Glomerular endothelial cell (primary cell): ENCODE measurements at regions not wholly inside any gene's neighbourhood (a gene's known extent, or its start where the extent isn't known, plus 50 kb on each side); places are given as distances from the start of the nearest gene placed in this dataset.

Experiments used
- DNase-seq: peaks from one replicate; pipeline ENCODE4 v3.0.0-alpha.2; 2011; ENCODE audit warnings: low read depth, low spot score; ENCODE audit errors: extremely low read depth

GRCh38 chr5:97538912-97539311 is 355.9 kb upstream of the RIOK2 start:
- no peak for DNase-seq

- DNase-seq, result no peak
Observed at GRCh38 chr5:97541864-97542263, 358.8 kb upstream of the RIOK2 start.

- DNase-seq, result no peak
Observed at GRCh38 chr5:97542469-97542868, 359.4 kb upstream of the RIOK2 start.

GRCh38 chr5:97543166-97543565 is 360.1 kb upstream of the RIOK2 start:
- no peak for DNase-seq

- no peak for DNase-seq
Observed at GRCh38 chr5:97544240-97544639, 361.2 kb upstream of the RIOK2 start.

- no peak for DNase-seq
Observed at GRCh38 chr5:97544678-97545077, 361.6 kb upstream of the RIOK2 start.

GRCh38 chr5:97545446-97545845 is 362.4 kb upstream of the RIOK2 start:
- DNase-seq, result no peak

GRCh38 chr5:97545886-97546535 is 363.0 kb upstream of the RIOK2 start:
- DNase-seq, result no peak

GRCh38 chr5:97547430-97547829 is 364.4 kb upstream of the RIOK2 start:
- DNase-seq, result no peak

GRCh38 chr5:97547999-97548738 is 365.1 kb upstream of the RIOK2 start:
- DNase-seq, result no peak

- no peak for DNase-seq
Observed at GRCh38 chr5:97548739-97549080, 365.7 kb upstream of the RIOK2 start.

- no peak for DNase-seq
Observed at GRCh38 chr5:97549496-97549895, 366.4 kb upstream of the RIOK2 start.

GRCh38 chr5:97550164-97550563 is 367.1 kb upstream of the RIOK2 start:
- DNase-seq, result no peak

GRCh38 chr5:97550818-97551217 is 367.8 kb upstream of the RIOK2 start:
- no peak for DNase-seq

GRCh38 chr5:97553604-97554452 is 370.8 kb upstream of the RIOK2 start:
- no peak for DNase-seq

GRCh38 chr5:97554977-97555643 is 372.1 kb upstream of the RIOK2 start:
- DNase-seq, result no peak

- DNase-seq, result no peak
Observed at GRCh38 chr5:97555644-97555981, 372.6 kb upstream of the RIOK2 start.

GRCh38 chr5:97559827-97560598 is 377.0 kb upstream of the RIOK2 start:
- DNase-seq, result no peak

GRCh38 chr5:97560599-97560993 is 377.5 kb upstream of the RIOK2 start:
- DNase-seq, result no peak

GRCh38 chr5:97563050-97563657 is 380.1 kb upstream of the RIOK2 start:
- no peak for DNase-seq
